GM12892 (cell line): ENCODE measurements at regions not wholly inside any gene's neighbourhood (a gene's known extent, or its start where the extent isn't known, plus 50 kb on each side); places are given as distances from the start of the nearest gene placed in this dataset.

Source experiments
- POLR2A ChIP-seq: IDR thresholded peaks from 2 replicates; pipeline ENCODE4 v1.6.1; 2011; ENCODE audit warnings: low read depth, low read length, control low read depth
- TAF1 ChIP-seq: IDR thresholded peaks from 2 replicates; pipeline ENCODE4 v1.6.1; 2011; ENCODE audit warnings: low read depth, mild to moderate bottlenecking, control low read depth, low read length, borderline replicate concordance

DNA sequence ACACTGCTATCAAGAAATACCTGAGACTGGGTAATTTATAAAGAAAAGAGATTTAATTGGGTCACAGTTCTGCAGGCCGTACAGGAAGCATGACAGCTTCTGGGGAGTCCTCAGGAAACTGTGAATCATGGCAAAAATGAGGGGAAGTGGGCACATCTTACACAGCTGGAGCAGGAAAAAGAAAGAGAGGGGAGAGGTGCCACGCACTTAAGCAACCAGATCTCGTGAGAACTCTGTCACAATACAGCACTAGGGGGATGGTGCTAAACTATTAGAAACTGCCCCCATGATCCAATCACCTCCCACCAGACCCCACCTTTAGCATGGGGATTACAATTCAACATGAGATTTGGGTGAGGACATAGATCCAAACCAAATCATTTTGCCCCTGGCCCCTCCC lies 105.5 kb upstream of the CPLX2 start:
- TF ChIP-seq TAF1 (no peak), POLR2A (no peak)
